Prostate gland (tissue), 2 donors: ENCODE measurements at regions not wholly inside any gene's neighbourhood (a gene's known extent, or its start where the extent isn't known, plus 50 kb on each side); places are given as distances from the start of the nearest gene placed in this dataset.

Experiments
- CTCF ChIP-seq, 4 experiments: fragments of 200-600 bp in 2 of 4; fragments of 450-650 bp in 2 of 4; sonication (generic) in 2 of 4; IDR thresholded peaks; 1 replicate in 3 of 4; 2 replicates in 1 of 4; pipeline ENCODE4 v1.5.1; 2016 to 2019; ENCODE audit warnings: antibody characterized with exemption in 4 of 4, mild to moderate bottlenecking in 2 of 4, moderate library complexity in 2 of 4
- POLR2A ChIP-seq: fragments of 450-650 bp; IDR thresholded peaks from one replicate; pipeline ENCODE4 v1.6.1; 2016; ENCODE audit warnings: antibody characterized with exemption, mild to moderate bottlenecking
- POLR2AphosphoS5 ChIP-seq: sonication (generic); formaldehyde crosslinking; IDR thresholded peaks from one replicate; pipeline ENCODE4 v1.6.1; 2017; ENCODE audit warnings: antibody characterized with exemption

DNA sequence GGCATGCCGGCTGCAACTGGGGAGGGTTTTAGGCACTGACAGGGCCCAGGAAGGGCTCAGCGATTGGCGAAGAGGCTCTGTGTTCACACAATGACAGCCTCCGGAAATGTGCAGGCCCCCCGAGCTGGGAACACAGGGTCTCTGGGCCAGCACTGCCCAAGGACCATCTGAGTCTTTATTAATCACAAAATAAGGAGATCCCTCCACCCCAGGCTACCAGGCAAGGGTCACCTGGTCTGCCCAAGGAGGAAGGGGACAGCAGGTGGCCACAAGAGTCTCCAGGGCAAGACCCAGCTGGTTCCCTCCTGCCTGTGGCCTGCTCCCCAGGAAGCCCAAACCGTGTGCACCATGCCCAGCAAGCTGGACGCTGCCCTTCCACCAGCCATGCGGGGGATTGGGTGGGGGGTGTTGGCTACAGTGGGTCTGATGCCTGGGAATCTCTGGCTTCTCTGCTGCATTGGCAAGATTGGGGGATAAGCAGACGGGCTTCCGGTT is 52.1 kb upstream of the TNRC6C start:
- TF ChIP-seq POLR2A (no peak), CTCF (IDR thresholded peaks at IDR 0.05) (no peak), POLR2AphosphoS5 (no peak)
